Esophagus muscularis mucosa (tissue), 3 donors: ENCODE measurements at regions not wholly inside any gene's neighbourhood (a gene's known extent, or its start where the extent isn't known, plus 50 kb on each side); places are given as distances from the start of the nearest gene placed in this dataset.

Source experiments
- POLR2A ChIP-seq: fragments of 450-650 bp; IDR thresholded peaks from one replicate; pipeline ENCODE4 v1.6.1; 2017; ENCODE audit warnings: antibody characterized with exemption, moderate library complexity, mild to moderate bottlenecking, low read depth
- TF ChIP-seq, protein P1 (sequence below), 3 experiments: fragments of 200-600 bp in 2 of 3; fragments of 450-650 bp in 1 of 3; sonication (generic) in 2 of 3; IDR thresholded peaks; one replicate each; pipeline ENCODE4 v1.5.1; 2017 to 2019; ENCODE audit warnings: antibody characterized with exemption in 3 of 3, mild to moderate bottlenecking in 2 of 3, moderate library complexity in 1 of 3

DNA sequence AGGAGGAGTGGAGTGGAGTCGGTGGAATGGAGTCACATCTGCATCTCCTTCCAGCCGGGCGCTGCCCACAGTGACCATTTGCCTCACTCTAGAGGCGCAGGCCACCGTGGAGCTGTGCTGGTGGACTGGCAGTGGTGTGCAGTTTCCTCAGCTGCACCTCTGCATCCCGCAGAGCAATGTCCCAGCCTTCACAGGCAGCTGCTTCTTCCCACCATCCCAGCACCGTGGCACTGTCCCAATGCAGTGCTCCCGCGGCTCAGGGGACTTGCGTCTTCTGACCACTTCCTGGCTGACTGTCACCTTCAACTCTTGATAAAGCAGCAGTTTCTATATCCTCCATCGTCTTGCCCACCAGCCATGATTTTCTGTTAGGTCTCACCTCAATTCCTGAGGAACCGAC is 90.3 kb upstream of the SFMBT2 start:
- TF ChIP-seq, protein P1, sequence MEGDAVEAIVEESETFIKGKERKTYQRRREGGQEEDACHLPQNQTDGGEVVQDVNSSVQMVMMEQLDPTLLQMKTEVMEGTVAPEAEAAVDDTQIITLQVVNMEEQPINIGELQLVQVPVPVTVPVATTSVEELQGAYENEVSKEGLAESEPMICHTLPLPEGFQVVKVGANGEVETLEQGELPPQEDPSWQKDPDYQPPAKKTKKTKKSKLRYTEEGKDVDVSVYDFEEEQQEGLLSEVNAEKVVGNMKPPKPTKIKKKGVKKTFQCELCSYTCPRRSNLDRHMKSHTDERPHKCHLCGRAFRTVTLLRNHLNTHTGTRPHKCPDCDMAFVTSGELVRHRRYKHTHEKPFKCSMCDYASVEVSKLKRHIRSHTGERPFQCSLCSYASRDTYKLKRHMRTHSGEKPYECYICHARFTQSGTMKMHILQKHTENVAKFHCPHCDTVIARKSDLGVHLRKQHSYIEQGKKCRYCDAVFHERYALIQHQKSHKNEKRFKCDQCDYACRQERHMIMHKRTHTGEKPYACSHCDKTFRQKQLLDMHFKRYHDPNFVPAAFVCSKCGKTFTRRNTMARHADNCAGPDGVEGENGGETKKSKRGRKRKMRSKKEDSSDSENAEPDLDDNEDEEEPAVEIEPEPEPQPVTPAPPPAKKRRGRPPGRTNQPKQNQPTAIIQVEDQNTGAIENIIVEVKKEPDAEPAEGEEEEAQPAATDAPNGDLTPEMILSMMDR (IDR thresholded peaks at IDR 0.05), result no peak
- no peak for TF ChIP-seq POLR2A
